Rectal smooth muscle tissue (tissue), 1 donor: ENCODE measurements at regions not wholly inside any gene's neighbourhood (a gene's known extent, or its start where the extent isn't known, plus 50 kb on each side); places are given as distances from the start of the nearest gene placed in this dataset.
"Not testable (repeated sequence)": the region's sequence is repeated elsewhere in the genome, so short reads cannot be mapped to it uniquely, and the experiment has no call there.

Source experiments
- H3K27ac ChIP-seq: one replicate; pipeline ENCODE4 v1.7.0; 2013; ENCODE audit warnings: low read depth, low read length, inconsistent platforms
- H3K27me3 ChIP-seq: one replicate; pipeline ENCODE4 v1.7.0; 2013; ENCODE audit warnings: low read length; ENCODE audit not compliant: control insufficient read depth, insufficient read depth
- H3K36me3 ChIP-seq: one replicate; pipeline ENCODE4 v1.7.0; 2013; ENCODE audit warnings: low read length; ENCODE audit not compliant: control insufficient read depth, insufficient read depth
- H3K4me1 ChIP-seq: one replicate; pipeline ENCODE4 v1.7.0; 2013; ENCODE audit warnings: low read length; ENCODE audit not compliant: control insufficient read depth, insufficient read depth
- H3K4me3 ChIP-seq: one replicate; pipeline ENCODE4 v1.7.0; 2013; ENCODE audit warnings: low read length
- H3K9ac ChIP-seq: one replicate; pipeline ENCODE4 v1.7.0; 2013; ENCODE audit warnings: low read length

GRCh38 chr12:78555802-78556201 is 308.8 kb upstream of the SYT1 start:
- Histone ChIP-seq H3K9ac (no peak overlapping the region), H3K36me3 (no peaks in the 10 kb centered on the region), H3K4me1 (no peaks in the 10 kb centered on the region), H3K27me3 (no peaks in the 10 kb centered on the region), H3K4me3 (no peak overlapping the region), H3K27ac (no peak overlapping the region)

- Histone ChIP-seq H3K27ac (no peak overlapping the region), H3K36me3 (no peaks in the 10 kb centered on the region), H3K4me1 (no peaks in the 10 kb centered on the region), H3K9ac (no peak overlapping the region), H3K4me3 (no peak overlapping the region), H3K27me3 (no peaks in the 10 kb centered on the region)
These were observed 307.9 kb upstream of the SYT1 start for GRCh38 chr12:78556651-78557050.

- Histone ChIP-seq H3K4me3 (no peak overlapping the region), H3K27ac (no peak overlapping the region), H3K4me1 (no peaks in the 10 kb centered on the region), H3K36me3 (no peaks in the 10 kb centered on the region), H3K9ac (no peak overlapping the region), H3K27me3 (no peaks in the 10 kb centered on the region)
These were observed 305.2 kb upstream of the SYT1 start for GRCh38 chr12:78559416-78559815.

GRCh38 chr12:78559886-78560285 is 304.7 kb upstream of the SYT1 start:
- Histone ChIP-seq H3K27ac (no peak overlapping the region), H3K9ac (no peak overlapping the region), H3K4me1 (no peaks in the 10 kb centered on the region), H3K27me3 (no peaks in the 10 kb centered on the region), H3K36me3 (no peaks in the 10 kb centered on the region), H3K4me3 (no peak overlapping the region)

GRCh38 chr12:78560633-78561032 is 303.9 kb upstream of the SYT1 start:
- Histone ChIP-seq H3K9ac (no peak overlapping the region), H3K4me3 (no peak overlapping the region), H3K27ac (no peak overlapping the region), H3K4me1 (no peaks in the 10 kb centered on the region), H3K27me3 (no peaks in the 10 kb centered on the region), H3K36me3 (no peaks in the 10 kb centered on the region)

- H3K36me3 ChIP-seq, result no peaks in the 10 kb centered on the region
- H3K4me3 ChIP-seq, result no peak overlapping the region
- H3K27me3 ChIP-seq, result no peaks in the 10 kb centered on the region
- no peaks in the 10 kb centered on the region for H3K4me1 ChIP-seq
- H3K9ac ChIP-seq, result no peak overlapping the region
- no peak overlapping the region for H3K27ac ChIP-seq
These were observed 302.0 kb upstream of the SYT1 start for GRCh38 chr12:78562368-78563205.

GRCh38 chr12:78563826-78564225 is 300.7 kb upstream of the SYT1 start:
- Histone ChIP-seq H3K36me3 (no peaks in the 10 kb centered on the region), H3K27ac (no peak overlapping the region), H3K9ac (no peak overlapping the region), H3K27me3 (no peaks in the 10 kb centered on the region), H3K4me3 (no peak overlapping the region), H3K4me1 (no peaks in the 10 kb centered on the region)

GRCh38 chr12:78566456-78566855 is 298.1 kb upstream of the SYT1 start:
- Histone ChIP-seq H3K27me3 (no peaks in the 10 kb centered on the region), H3K27ac (no peak overlapping the region), H3K4me3 (no peak overlapping the region), H3K4me1 (no peaks in the 10 kb centered on the region), H3K9ac (no peak overlapping the region), H3K36me3 (no peaks in the 10 kb centered on the region)

- Histone ChIP-seq H3K27ac (no peak overlapping the region), H3K9ac (no peak overlapping the region), H3K4me1 (no peaks in the 10 kb centered on the region), H3K4me3 (no peak overlapping the region), H3K36me3 (no peaks in the 10 kb centered on the region), H3K27me3 (no peaks in the 10 kb centered on the region)
These were observed 296.1 kb upstream of the SYT1 start for GRCh38 chr12:78568321-78569020.

- no peaks in the 10 kb centered on the region for H3K27me3 ChIP-seq
- H3K27ac ChIP-seq, result no peak overlapping the region
- no peaks in the 10 kb centered on the region for H3K36me3 ChIP-seq
- no peak overlapping the region for H3K4me3 ChIP-seq
- H3K9ac ChIP-seq, result no peak overlapping the region
- H3K4me1 ChIP-seq, result no peaks in the 10 kb centered on the region
These were observed 292.6 kb upstream of the SYT1 start for GRCh38 chr12:78571953-78572352.

GRCh38 chr12:78575208-78575607 is 289.4 kb upstream of the SYT1 start:
- not testable (repeated sequence) for H3K36me3 ChIP-seq, H3K4me3 ChIP-seq, H3K9ac ChIP-seq, H3K27me3 ChIP-seq, H3K27ac ChIP-seq, H3K4me1 ChIP-seq

- H3K9ac ChIP-seq, result no peak overlapping the region
- no peak overlapping the region for H3K4me3 ChIP-seq
- no peaks in the 10 kb centered on the region for H3K36me3 ChIP-seq
- no peaks in the 10 kb centered on the region for H3K4me1 ChIP-seq
- no peaks in the 10 kb centered on the region for H3K27me3 ChIP-seq
- no peak overlapping the region for H3K27ac ChIP-seq
These were observed 284.7 kb upstream of the SYT1 start for GRCh38 chr12:78579846-78580245.

GRCh38 chr12:78580296-78580695 is 284.3 kb upstream of the SYT1 start:
- no peaks in the 10 kb centered on the region for H3K27me3 ChIP-seq
- H3K4me3 ChIP-seq, result no peak overlapping the region
- H3K27ac ChIP-seq, result no peak overlapping the region
- no peak overlapping the region for H3K9ac ChIP-seq
- H3K4me1 ChIP-seq, result no peaks in the 10 kb centered on the region
- no peaks in the 10 kb centered on the region for H3K36me3 ChIP-seq
